B cell (primary cell): ENCODE measurements at regions not wholly inside any gene's neighbourhood (a gene's known extent, or its start where the extent isn't known, plus 50 kb on each side); places are given as distances from the start of the nearest gene placed in this dataset.

Experiments used
- ATAC-seq: fragments of 200-7000 bp; cut with Tn5 transposase; one replicate; pipeline ENCODE4 v1.10.0; 2021; ENCODE audit warnings: low read depth, mild to moderate bottlenecking, moderate number of reproducible peaks, moderate library complexity
- CTCF ChIA-PET: fragments of 350-600 bp; sonication (Branson Sonifier 250); formaldehyde crosslinking; loops from one replicate; lab custom pipeline; 2021; ENCODE audit warnings: antibody characterized with exemption, inconsistent platforms; lab: Charles Lee
- POLR2A ChIA-PET: fragments of 350-600 bp; sonication (Branson Sonifier 250); formaldehyde crosslinking; loops from one replicate; lab custom pipeline; 2021; ENCODE audit warnings: antibody characterized with exemption; lab: Charles Lee
- DNase-seq: peaks from one replicate; pipeline ENCODE4 v3.0.0; 2013
- H2AFZ ChIP-seq: 2 replicates; pipeline ENCODE4 v1.6.1; 2012; ENCODE audit warnings: mild to moderate bottlenecking, low read depth, low read length; ENCODE audit not compliant: insufficient read depth, poor library complexity, severe bottlenecking
- H3K27ac ChIP-seq, 2 donors: 1 replicate in 1 of 2; 2 replicates in 1 of 2; pipeline ENCODE4 v1.5.1; 2012 to 2013; ENCODE audit warnings: low read length in 2 of 2, mild to moderate bottlenecking in 2 of 2, moderate library complexity in 1 of 2
- H3K27me3 ChIP-seq, 4 experiments: fragments of 200-600 bp in 1 of 4; sonication (generic) in 1 of 4; replicated peaks in 1 of 4; 1 replicate in 2 of 4; 2 replicates in 2 of 4; pipeline versions ENCODE4 v1.6.1 to v1.7.0; 2013 to 2016; ENCODE audit warnings: low read length in 3 of 4, mild to moderate bottlenecking in 2 of 4, mixed read lengths in 1 of 4, moderate library complexity in 1 of 4; ENCODE audit not compliant: insufficient read depth in 4 of 4, control insufficient read depth in 3 of 4; ENCODE audit errors: control extremely low read depth in 1 of 4
- H3K36me3 ChIP-seq, 2 experiments: replicated peaks in 1 of 2; 1 replicate in 1 of 2; 2 replicates in 1 of 2; pipeline versions ENCODE4 v1.6.1 to v1.7.1; 2013; ENCODE audit warnings: low read length in 1 of 2; ENCODE audit not compliant: insufficient read depth in 2 of 2, control insufficient read depth in 1 of 2; ENCODE audit errors: control extremely low read depth in 1 of 2, extremely low read depth in 1 of 2
- H3K4me1 ChIP-seq, 2 donors: fragments of 200-600 bp in 1 of 2; sonication (generic) in 1 of 2; 1 replicate in 1 of 2; 2 replicates in 1 of 2; pipeline versions ENCODE4 v1.5.1 to v1.6.1; 2013 to 2017; ENCODE audit warnings: low read length in 2 of 2; ENCODE audit not compliant: control insufficient read depth in 2 of 2, insufficient read depth in 2 of 2
- H3K4me2 ChIP-seq: replicated peaks from 2 replicates; pipeline ENCODE3; 2012; ENCODE audit warnings: mild to moderate bottlenecking, low read depth, low read length; ENCODE audit not compliant: poor library complexity, severe bottlenecking
- H3K4me3 ChIP-seq, 5 experiments: fragments of 200-600 bp in 1 of 5; sonication (generic) in 1 of 5; 1 replicate in 3 of 5; 2 replicates in 2 of 5; pipeline versions ENCODE4 v1.5.1 to v1.7.0; 2011 to 2016; ENCODE audit warnings: low read length in 4 of 5, mild to moderate bottlenecking in 4 of 5, low read depth in 2 of 5, control low read depth in 1 of 5, moderate library complexity in 1 of 5; ENCODE audit not compliant: insufficient read depth in 1 of 5; ENCODE audit errors: control extremely low read depth in 1 of 5, extremely low read depth in 1 of 5
- H3K79me2 ChIP-seq: fragments of 200-600 bp; sonication (generic); one replicate; pipeline ENCODE4 v1.6.0; 2016; ENCODE audit warnings: low read length; ENCODE audit not compliant: control insufficient read depth, insufficient read depth
- H3K9ac ChIP-seq: fragments of 200-600 bp; sonication (generic); 2 replicates; pipeline ENCODE4 v1.6.1; 2017; ENCODE audit warnings: mild to moderate bottlenecking, low read length, moderate library complexity
- H3K9me3 ChIP-seq, 3 donors: one replicate each; pipeline versions ENCODE4 v1.6.1 to v1.7.1; 2013; ENCODE audit warnings: low read length in 2 of 3; ENCODE audit not compliant: control insufficient read depth in 2 of 3, insufficient read depth in 1 of 3; ENCODE audit errors: control extremely low read depth in 1 of 3
- H4K20me1 ChIP-seq: 2 replicates; pipeline ENCODE4 v1.6.0; 2012; ENCODE audit warnings: mild to moderate bottlenecking, low read length; ENCODE audit not compliant: insufficient read depth, control insufficient read depth, poor library complexity, severe bottlenecking
- H3K27ac Mint-ChIP-seq: one replicate; pipeline ENCODE4 v1.8.0; 2021; ENCODE audit warnings: mixed read lengths
- H3K27me3 Mint-ChIP-seq: one replicate; pipeline ENCODE4 v1.8.0; 2021; ENCODE audit warnings: mixed read lengths
- H3K4me1 Mint-ChIP-seq: one replicate; pipeline ENCODE4 v1.8.0; 2021; ENCODE audit warnings: mixed read lengths
- H3K4me3 Mint-ChIP-seq: one replicate; pipeline ENCODE4 v1.8.0; 2021; ENCODE audit warnings: mixed read lengths
- H3K9me3 Mint-ChIP-seq: one replicate; pipeline ENCODE4 v1.8.0; 2022; ENCODE audit warnings: mixed read lengths; ENCODE audit not compliant: insufficient read depth
- CTCF ChIP-seq: fragments of 200-600 bp; IDR thresholded peaks from one replicate; pipeline ENCODE4 v1.8.0; 2022; ENCODE audit warnings: antibody characterized with exemption, mild to moderate bottlenecking
- EZH2 ChIP-seq: IDR thresholded peaks from 2 replicates; pipeline ENCODE4 v1.6.1; 2012; ENCODE audit warnings: borderline replicate concordance, low read depth, mild to moderate bottlenecking, moderate library complexity, low read length; ENCODE audit not compliant: insufficient read depth, poor library complexity, severe bottlenecking
- WGBS: methylation state at CpG from one replicate; pipeline ENCODE4 v1.1.5; 2013; ENCODE audit warnings: missing lambda C conversion rate; ENCODE audit not compliant: insufficient coverage; 5-methylcytosine and 5-hydroxymethylcytosine counted together
- intact Hi-C: fragments of 100-400 bp; cut with micrococcal nuclease; formaldehyde crosslinking; loops from one replicate; pipeline ENCODE4 v1.10.0; 2022

GRCh38 chr1:99540744-99541143 lies 105.2 kb upstream of the PALMD start:
- intact Hi-C loops: no loop called here

GRCh38 chr1:99544328-99544727 lies 101.6 kb upstream of the PALMD start:
- H3K4me2 ChIP-seq: no peak overlapping the region
- no peaks in the 10 kb centered on the region for H3K27me3 ChIP-seq
- Mint-ChIP-seq H3K4me3 (no peak overlapping the region), H3K27me3 (no peaks in the 10 kb centered on the region), H3K4me1 (no peaks in the 10 kb centered on the region), H3K27ac (no peak overlapping the region), H3K9me3 (no peaks in the 10 kb centered on the region)
- no peak overlapping the region for H3K9ac ChIP-seq
- ChIA-PET POLR2A (no interaction called here), CTCF (no interaction called here)
- no peak overlapping the region for H2AFZ ChIP-seq
- no peaks in the 10 kb centered on the region for H3K4me1 ChIP-seq
- DNase-seq: no peak
- no peak for ATAC-seq
- TF ChIP-seq EZH2 (no peak), CTCF (no peak)
- no peaks in the 10 kb centered on the region for H4K20me1 ChIP-seq
- no peaks in the 10 kb centered on the region for H3K9me3 ChIP-seq
- H3K79me2 ChIP-seq: no peaks in the 10 kb centered on the region
- 60% methylated on average over 1 of the region's 1 CpG for WGBS
- H3K4me3 ChIP-seq: no peak overlapping the region
- intact Hi-C loops: no loop called here
- H3K36me3 ChIP-seq: no peaks in the 10 kb centered on the region
- no peak overlapping the region for H3K27ac ChIP-seq

More at GRCh38 chr1:99540744-99541143, 105.2 kb upstream of the PALMD start:
- H3K9me3 Mint-ChIP-seq: no peaks in the 10 kb centered on the region
- H3K27ac ChIP-seq: no peak overlapping the region
- no peak overlapping the region for H3K4me3 ChIP-seq
- no peaks in the 10 kb centered on the region for H4K20me1 ChIP-seq
- ATAC-seq (no peak), DNase-seq (no peak)
- no peak overlapping the region for H3K9ac ChIP-seq
- no peak overlapping the region for H3K4me2 ChIP-seq
- H3K27ac Mint-ChIP-seq: no peak overlapping the region
- no peak overlapping the region for H3K4me3 Mint-ChIP-seq
- ChIA-PET CTCF (no interaction called here), POLR2A (no interaction called here)
- H3K4me1 Mint-ChIP-seq: no peaks in the 10 kb centered on the region
- H3K27me3 ChIP-seq: no peaks in the 10 kb centered on the region
- H3K4me1 ChIP-seq: no peaks in the 10 kb centered on the region
- TF ChIP-seq CTCF: no peak
- TF ChIP-seq EZH2: no peak
- H3K27me3 Mint-ChIP-seq: no peaks in the 10 kb centered on the region
- H2AFZ ChIP-seq: no peak overlapping the region
- no CpG with 5 or more reads among the region's 1 CpG for WGBS
- H3K36me3 ChIP-seq: no peaks in the 10 kb centered on the region
- no peaks in the 10 kb centered on the region for H3K9me3 ChIP-seq
- no peaks in the 10 kb centered on the region for H3K79me2 ChIP-seq
